Neural progenitor cell (in vitro differentiated cells): ENCODE measurements at regions not wholly inside any gene's neighbourhood (a gene's known extent, or its start where the extent isn't known, plus 50 kb on each side); places are given as distances from the start of the nearest gene placed in this dataset.

ENCODE experiments used
- DNase-seq: peaks from one replicate; pipeline ENCODE4 v3.0.0-alpha.2; 2016; ENCODE audit warnings: low spot score
- H2AFZ ChIP-seq: fragments of 200-600 bp; sonication (generic); replicated peaks from 2 replicates; pipeline ENCODE4 v1.6.1; 2016; ENCODE audit warnings: antibody characterized with exemption
- H3F3A ChIP-seq: fragments of 200-600 bp; sonication (generic); 2 replicates; pipeline ENCODE4 v1.6.1; 2016; ENCODE audit warnings: antibody characterized with exemption, low read depth
- H3K27ac ChIP-seq: fragments of 200-600 bp; sonication (generic); 2 replicates; pipeline ENCODE4 v1.5.1; 2016; ENCODE audit warnings: mild to moderate bottlenecking
- H3K27me3 ChIP-seq: fragments of 200-600 bp; sonication (generic); 2 replicates; pipeline ENCODE4 v1.6.1; 2016; ENCODE audit warnings: mild to moderate bottlenecking, moderate library complexity
- H3K36me3 ChIP-seq: fragments of 200-600 bp; sonication (generic); 2 replicates; pipeline ENCODE4 v1.5.1; 2016
- H3K4me1 ChIP-seq: fragments of 200-600 bp; sonication (generic); 2 replicates; pipeline ENCODE4 v1.6.1; 2016; ENCODE audit warnings: mixed run types
- H3K4me2 ChIP-seq: fragments of 200-600 bp; sonication (generic); 2 replicates; pipeline ENCODE4 v1.6.1; 2016
- H3K4me3 ChIP-seq: fragments of 200-600 bp; sonication (generic); 2 replicates; pipeline ENCODE4 v1.5.1; 2016
- H3K79me2 ChIP-seq: fragments of 200-600 bp; sonication (generic); 2 replicates; pipeline ENCODE4 v1.6.1; 2016; ENCODE audit warnings: low read depth
- H3K9ac ChIP-seq: fragments of 200-600 bp; sonication (generic); 2 replicates; pipeline ENCODE4 v1.6.1; 2016
- H3K9me3 ChIP-seq: fragments of 200-600 bp; sonication (generic); 2 replicates; pipeline ENCODE4 v1.5.1; 2016; ENCODE audit warnings: low read depth
- H4K20me1 ChIP-seq: fragments of 200-600 bp; sonication (generic); 2 replicates; pipeline ENCODE4 v1.6.1; 2016; ENCODE audit warnings: low read depth
- H3K27ac Mint-ChIP-seq: 3 replicates; pipeline ENCODE4 v1.8.0; 2021; ENCODE audit warnings: mixed read lengths
- H3K27me3 Mint-ChIP-seq: 2 replicates; pipeline ENCODE4 v1.8.0; 2022; ENCODE audit warnings: low read depth, mild to moderate bottlenecking, inconsistent platforms, moderate library complexity, mixed read lengths; ENCODE audit not compliant: insufficient read depth
- H3K36me3 Mint-ChIP-seq: 3 replicates; pipeline ENCODE4 v1.8.0; 2021; ENCODE audit warnings: mixed read lengths
- H3K4me1 Mint-ChIP-seq: 3 replicates; pipeline ENCODE4 v1.8.0; 2021; ENCODE audit warnings: mixed read lengths
- H3K4me3 Mint-ChIP-seq: 3 replicates; pipeline ENCODE4 v1.8.0; 2021; ENCODE audit warnings: mild to moderate bottlenecking, moderate library complexity, mixed read lengths
- H3K9me3 Mint-ChIP-seq: 3 replicates; pipeline ENCODE4 v1.8.0; 2020; ENCODE audit warnings: mixed read lengths
- EZH2 ChIP-seq: fragments of 200-600 bp; sonication (generic); IDR thresholded peaks from 2 replicates; pipeline ENCODE4 v1.6.1; 2017; ENCODE audit warnings: antibody characterized with exemption, mild to moderate bottlenecking, moderate library complexity
- EZH2phosphoT487 ChIP-seq: fragments of 200-600 bp; sonication (generic); IDR thresholded peaks from 2 replicates; pipeline ENCODE4 v1.6.1; 2017; ENCODE audit warnings: antibody characterized with exemption
- TF ChIP-seq, protein P1 (sequence below): fragments of 200-600 bp; sonication (generic); IDR thresholded peaks from 2 replicates; pipeline ENCODE4 v1.5.1; 2017; ENCODE audit warnings: antibody characterized with exemption, mild to moderate bottlenecking

DNA sequence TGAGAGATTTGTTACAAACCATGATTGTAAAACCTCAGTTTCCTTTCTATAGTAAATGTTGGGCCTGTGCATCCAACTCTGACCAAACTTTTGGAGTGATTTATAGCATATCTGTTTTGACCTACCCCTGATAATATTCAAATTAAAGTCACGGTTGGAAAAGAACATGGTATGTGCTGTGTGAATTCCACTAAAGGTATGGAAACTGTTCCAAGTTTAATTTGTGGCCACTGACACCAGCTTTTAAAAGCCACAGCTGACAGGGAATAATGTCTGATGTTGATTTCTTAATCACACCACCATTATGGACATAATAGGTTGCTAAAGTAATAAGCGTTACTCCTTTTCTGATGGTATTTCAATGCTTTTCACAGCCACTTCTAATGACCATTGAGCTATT, 1215.9 kb downstream of the CDH8 start:
- H3K4me1 ChIP-seq = no peaks in the 10 kb centered on the region
- no peak for DNase-seq
- no peaks in the 10 kb centered on the region for H3K79me2 ChIP-seq
- no peaks in the 10 kb centered on the region for H3K9me3 ChIP-seq
- no peaks in the 10 kb centered on the region for H3K9me3 Mint-ChIP-seq
- H3K4me3 Mint-ChIP-seq = no peak overlapping the region
- H3K4me1 Mint-ChIP-seq = no peaks in the 10 kb centered on the region
- H3K27ac Mint-ChIP-seq = no peak overlapping the region
- H3K4me3 ChIP-seq = no peak overlapping the region
- no peaks in the 10 kb centered on the region for H3F3A ChIP-seq
- H3K27me3 Mint-ChIP-seq = peaks cover 2% of the 10 kb centered on the region
- H4K20me1 ChIP-seq = no peaks in the 10 kb centered on the region
- H3K36me3 Mint-ChIP-seq = no peaks in the 10 kb centered on the region
- H3K4me2 ChIP-seq = no peak overlapping the region
- H3K9ac ChIP-seq = no peak overlapping the region
- no peak overlapping the region for H3K27ac ChIP-seq
- TF ChIP-seq EZH2 (no peak), EZH2phosphoT487 (no peak)
- TF ChIP-seq, protein P1, sequence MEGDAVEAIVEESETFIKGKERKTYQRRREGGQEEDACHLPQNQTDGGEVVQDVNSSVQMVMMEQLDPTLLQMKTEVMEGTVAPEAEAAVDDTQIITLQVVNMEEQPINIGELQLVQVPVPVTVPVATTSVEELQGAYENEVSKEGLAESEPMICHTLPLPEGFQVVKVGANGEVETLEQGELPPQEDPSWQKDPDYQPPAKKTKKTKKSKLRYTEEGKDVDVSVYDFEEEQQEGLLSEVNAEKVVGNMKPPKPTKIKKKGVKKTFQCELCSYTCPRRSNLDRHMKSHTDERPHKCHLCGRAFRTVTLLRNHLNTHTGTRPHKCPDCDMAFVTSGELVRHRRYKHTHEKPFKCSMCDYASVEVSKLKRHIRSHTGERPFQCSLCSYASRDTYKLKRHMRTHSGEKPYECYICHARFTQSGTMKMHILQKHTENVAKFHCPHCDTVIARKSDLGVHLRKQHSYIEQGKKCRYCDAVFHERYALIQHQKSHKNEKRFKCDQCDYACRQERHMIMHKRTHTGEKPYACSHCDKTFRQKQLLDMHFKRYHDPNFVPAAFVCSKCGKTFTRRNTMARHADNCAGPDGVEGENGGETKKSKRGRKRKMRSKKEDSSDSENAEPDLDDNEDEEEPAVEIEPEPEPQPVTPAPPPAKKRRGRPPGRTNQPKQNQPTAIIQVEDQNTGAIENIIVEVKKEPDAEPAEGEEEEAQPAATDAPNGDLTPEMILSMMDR = no peak
- no peak overlapping the region for H2AFZ ChIP-seq
- no peaks in the 10 kb centered on the region for H3K27me3 ChIP-seq
- no peaks in the 10 kb centered on the region for H3K36me3 ChIP-seq

DNA sequence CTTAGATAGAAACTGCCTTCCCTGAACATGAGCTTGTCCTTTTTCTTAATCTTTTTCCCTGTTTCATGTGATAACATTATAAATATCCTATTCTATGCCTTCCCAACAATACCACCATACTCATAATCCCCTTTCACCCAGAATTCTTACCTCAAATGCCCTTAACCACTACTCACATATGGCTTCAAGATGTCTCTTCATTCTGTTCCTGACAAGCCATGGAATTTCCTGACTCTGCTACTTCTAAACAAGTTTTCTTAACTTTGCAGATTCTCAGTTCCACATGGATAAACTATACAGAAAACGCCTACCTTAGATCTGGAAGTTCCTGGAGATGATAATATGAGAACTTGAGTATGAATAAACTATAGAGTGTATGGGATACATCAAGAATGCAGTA, 1217.8 kb downstream of the CDH8 start:
- no peak overlapping the region for H3K4me3 Mint-ChIP-seq
- H2AFZ ChIP-seq = no peak overlapping the region
- H3K4me1 ChIP-seq = no peaks in the 10 kb centered on the region
- H3K9ac ChIP-seq = no peak overlapping the region
- H3K4me1 Mint-ChIP-seq = no peaks in the 10 kb centered on the region
- no peak for DNase-seq
- no peak overlapping the region for H3K27ac Mint-ChIP-seq
- H3K36me3 ChIP-seq = no peaks in the 10 kb centered on the region
- TF ChIP-seq, protein P1 = no peak
- TF ChIP-seq EZH2 (no peak), EZH2phosphoT487 (no peak)
- no peaks in the 10 kb centered on the region for H3F3A ChIP-seq
- no peaks in the 10 kb centered on the region for H3K79me2 ChIP-seq
- H4K20me1 ChIP-seq = no peaks in the 10 kb centered on the region
- H3K27ac ChIP-seq = no peak overlapping the region
- no peaks in the 10 kb centered on the region for H3K9me3 Mint-ChIP-seq
- no peak overlapping the region for H3K4me2 ChIP-seq
- H3K9me3 ChIP-seq = no peaks in the 10 kb centered on the region
- no peak overlapping the region for H3K4me3 ChIP-seq
- H3K36me3 Mint-ChIP-seq = no peaks in the 10 kb centered on the region
- no peaks in the 10 kb centered on the region for H3K27me3 ChIP-seq
- H3K27me3 Mint-ChIP-seq = peaks cover 2% of the 10 kb centered on the region

DNA sequence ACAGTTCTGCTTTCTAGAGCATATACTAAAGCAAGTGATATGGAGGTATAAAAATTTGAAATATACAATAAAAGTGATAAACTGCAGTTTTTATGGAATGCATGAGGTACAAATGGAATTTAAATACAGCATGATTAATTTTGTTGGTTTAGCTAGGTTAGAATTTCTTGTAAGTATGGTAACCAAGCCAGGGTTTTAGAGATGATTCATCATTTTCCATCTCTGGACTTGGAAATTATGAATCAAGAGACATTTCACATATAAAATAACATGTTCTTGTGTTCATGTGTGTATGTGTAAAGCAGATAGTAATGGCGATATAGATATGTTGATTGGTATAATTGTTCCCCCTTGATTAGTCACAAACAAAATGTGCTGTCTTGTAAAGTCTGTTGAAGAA, 1219.8 kb downstream of the CDH8 start:
- Mint-ChIP-seq H3K27me3 (peaks cover 2% of the 10 kb centered on the region), H3K4me3 (no peak overlapping the region), H3K4me1 (no peaks in the 10 kb centered on the region), H3K9me3 (no peaks in the 10 kb centered on the region), H3K36me3 (no peaks in the 10 kb centered on the region), H3K27ac (no peak overlapping the region)
- H2AFZ ChIP-seq = no peak overlapping the region
- H3K27me3 ChIP-seq = no peaks in the 10 kb centered on the region
- H3K79me2 ChIP-seq = no peaks in the 10 kb centered on the region
- H3K27ac ChIP-seq = no peak overlapping the region
- DNase-seq = no peak
- H3K4me2 ChIP-seq = no peak overlapping the region
- H3K36me3 ChIP-seq = no peaks in the 10 kb centered on the region
- H3K4me1 ChIP-seq = no peaks in the 10 kb centered on the region
- no peak for TF ChIP-seq EZH2phosphoT487
- H4K20me1 ChIP-seq = no peaks in the 10 kb centered on the region
- no peak overlapping the region for H3K9ac ChIP-seq
- no peaks in the 10 kb centered on the region for H3F3A ChIP-seq
- no peak overlapping the region for H3K4me3 ChIP-seq
- H3K9me3 ChIP-seq = no peaks in the 10 kb centered on the region

DNA sequence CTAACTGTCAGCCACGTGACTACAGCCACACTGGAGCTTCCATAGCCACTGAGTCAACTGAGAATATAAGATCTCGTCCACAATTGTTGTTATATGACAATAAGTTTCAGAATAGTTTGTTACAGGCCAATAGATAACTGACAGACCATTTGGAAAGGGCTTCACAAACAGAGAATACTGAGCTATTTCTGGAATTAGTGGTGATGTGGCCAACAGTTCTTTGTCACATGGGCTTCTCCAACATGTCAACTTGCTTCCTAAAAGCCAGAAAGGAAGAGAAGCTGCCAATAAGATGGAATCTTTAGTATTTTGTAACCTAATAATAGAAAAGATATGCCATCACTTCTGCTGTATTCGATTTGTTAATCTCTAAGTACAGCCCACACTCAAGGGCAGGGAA, 1220.4 kb downstream of the CDH8 start:
- Histone ChIP-seq H3K9me3 (no peaks in the 10 kb centered on the region), H3K4me3 (no peak overlapping the region), H3K9ac (no peak overlapping the region), H3K79me2 (no peaks in the 10 kb centered on the region), H4K20me1 (no peaks in the 10 kb centered on the region), H2AFZ (no peak overlapping the region), H3K27me3 (no peaks in the 10 kb centered on the region), H3K4me2 (no peak overlapping the region), H3F3A (no peaks in the 10 kb centered on the region), H3K4me1 (no peaks in the 10 kb centered on the region), H3K27ac (no peak overlapping the region), H3K36me3 (no peaks in the 10 kb centered on the region)
- H3K4me3 Mint-ChIP-seq = no peak overlapping the region
- no peaks in the 10 kb centered on the region for H3K36me3 Mint-ChIP-seq
- TF ChIP-seq EZH2 (no peak), EZH2phosphoT487 (no peak)
- TF ChIP-seq, protein P1 = no peak
- no peaks in the 10 kb centered on the region for H3K9me3 Mint-ChIP-seq
- no peak for DNase-seq
- H3K27me3 Mint-ChIP-seq = peaks cover 2% of the 10 kb centered on the region
- H3K27ac Mint-ChIP-seq = no peak overlapping the region
- H3K4me1 Mint-ChIP-seq = no peaks in the 10 kb centered on the region
